Vagina (tissue), 2 donors: ENCODE measurements at regions not wholly inside any gene's neighbourhood (a gene's known extent, or its start where the extent isn't known, plus 50 kb on each side); places are given as distances from the start of the nearest gene placed in this dataset.

Source experiments
- CTCF ChIP-seq, 3 experiments: fragments of 450-650 bp in 2 of 3; fragments of 200-600 bp in 1 of 3; sonication (generic) in 1 of 3; IDR thresholded peaks; one replicate each; pipeline ENCODE4 v1.5.1; 2017 to 2019; ENCODE audit warnings: antibody characterized with exemption in 3 of 3, mild to moderate bottlenecking in 2 of 3, moderate library complexity in 2 of 3
- POLR2A ChIP-seq, 2 donors: fragments of 450-650 bp; IDR thresholded peaks; one replicate each; pipeline ENCODE4 v1.6.1; 2017; ENCODE audit warnings: antibody characterized with exemption in 2 of 2, mild to moderate bottlenecking in 2 of 2, moderate library complexity in 2 of 2
- POLR2AphosphoS5 ChIP-seq, 2 donors: sonication (generic); formaldehyde crosslinking; IDR thresholded peaks; one replicate each; pipeline ENCODE4 v1.9.0; 2017; ENCODE audit warnings: antibody characterized with exemption in 2 of 2, mild to moderate bottlenecking in 2 of 2, low read depth in 1 of 2; ENCODE audit not compliant: insufficient read depth in 1 of 2

DNA sequence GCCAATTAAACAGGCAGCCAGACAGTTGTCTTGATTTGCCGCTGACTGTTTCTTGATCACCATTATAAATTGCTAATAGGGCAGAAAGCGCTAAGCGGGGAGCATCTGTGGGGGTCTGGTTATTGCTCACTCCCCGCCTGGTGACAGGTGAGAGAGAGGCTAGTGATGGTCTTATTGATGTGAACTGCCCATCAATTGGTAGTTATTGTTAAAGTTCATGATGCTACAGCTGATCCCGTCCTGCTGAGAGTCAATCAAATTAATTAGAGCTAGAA is 148.5 kb downstream of the LNPK start:
- TF ChIP-seq CTCF (IDR thresholded peaks at IDR 0.05) (no peak), POLR2A (IDR thresholded peaks at IDR 0.05) (no peak), POLR2AphosphoS5 (IDR thresholded peaks at IDR 0.05; ENCODE audit: insufficient read depth in 1 of 2, low read depth in 1 of 2) (no peak)
